Heart right ventricle (tissue), 16 donors: ENCODE measurements at regions not wholly inside any gene's neighbourhood (a gene's known extent, or its start where the extent isn't known, plus 50 kb on each side); places are given as distances from the start of the nearest gene placed in this dataset.

ENCODE experiments used
- ATAC-seq, 8 donors: fragments of 200-7000 bp; cut with Tn5 transposase; one replicate each; pipeline ENCODE4 v1.9.1; 2020; ENCODE audit warnings: mild to moderate bottlenecking in 8 of 8, moderate library complexity in 8 of 8, moderate number of reproducible peaks in 1 of 8
- DNase-seq, 2 donors: peaks; one replicate each; pipeline ENCODE4 v3.0.0-alpha.2; 2020
- H3K27ac ChIP-seq, 10 donors: fragments of 200-600 bp; sonication (generic) in 2 of 10; one replicate each; pipeline versions ENCODE4 v1.5.0 to v1.8.0; 2020 to 2022; ENCODE audit warnings: mild to moderate bottlenecking in 3 of 10
- H3K27me3 ChIP-seq, 7 donors: fragments of 200-600 bp; one replicate each; pipeline ENCODE4 v1.8.0; 2021 to 2022; ENCODE audit warnings: mild to moderate bottlenecking in 2 of 7
- H3K36me3 ChIP-seq, 9 donors: fragments of 200-600 bp; sonication (generic) in 1 of 9; one replicate each; pipeline versions ENCODE4 v1.5.0 to v1.8.0; 2020 to 2022; ENCODE audit warnings: mild to moderate bottlenecking in 2 of 9
- H3K4me1 ChIP-seq, 9 donors: fragments of 200-600 bp; sonication (generic) in 1 of 9; one replicate each; pipeline versions ENCODE4 v1.5.0 to v1.8.0; 2020 to 2022; ENCODE audit warnings: mild to moderate bottlenecking in 4 of 9
- H3K4me3 ChIP-seq, 10 donors: fragments of 200-600 bp; sonication (generic) in 2 of 10; one replicate each; pipeline versions ENCODE4 v1.5.0 to v1.8.0; 2020 to 2022; ENCODE audit warnings: mild to moderate bottlenecking in 7 of 10, moderate library complexity in 2 of 10
- H3K9me3 ChIP-seq, 11 donors: fragments of 200-600 bp in 10 of 11; sonication (generic) in 2 of 11; one replicate each; pipeline versions ENCODE4 v1.5.0 to v1.8.0; 2013 to 2022; ENCODE audit warnings: mild to moderate bottlenecking in 2 of 11, control low read depth in 1 of 11, moderate library complexity in 1 of 11
- WGBS, 2 donors: extraction: QIAGEN DNeasy Blood & Tissue Kit; methylation state at CpG; one replicate each; pipeline ENCODE4 v1.1.7; 2013; ENCODE audit warnings: inconsistent platforms in 1 of 2; 5-methylcytosine and 5-hydroxymethylcytosine counted together
- intact Hi-C, 10 donors: fragments of 100-400 bp; cut with DNase I; formaldehyde crosslinking; loops; one replicate each; pipeline versions ENCODE4 v1.11.1 to v1.14.2; 2022
- TF ChIP-seq, protein P1 (sequence below), 9 donors: fragments of 200-600 bp; sonication (generic) in 2 of 9; IDR thresholded peaks; one replicate each; pipeline versions ENCODE4 v1.5.0 to v1.8.0; 2021 to 2022; ENCODE audit warnings: antibody characterized with exemption in 9 of 9, mild to moderate bottlenecking in 5 of 9, moderate library complexity in 1 of 9
- donor health status: Arrhythmogenic right ventricular cardiomyopathy.
- donor health status: ischemic (EF 13 %, LVEDD 7.1; RV severe dilation, severe dysfunction).
- donor health status: healthy with polysubstance abuse.
- donor health status: DM: no; HTN: yes; CAD: no.
- donor health status: DM: no; HTN: no; CAD: no.
- donor health status: ischemic (EF 25% LVEDD 6.9; RV normal size, moderate dysfunction).
- donor health status: ischemic (EF 25% LVEDD 5.7; RV mildly dilated, moderate dysfunction).
- donor health status: healthy.
- donor health status: DM: yes; HTN: yes; CAD: no.
- donor health status: Ischemic cardiomyopathy.
- donor health status: ischemic (EF 35%, LVEDD 5.7; RV mildly dilated, moderate dysfunction).
- donor health status: nonischemic (EF 11% LVEDD 7.7; RV severe dilation, severe dysfunction).
- donor health status: DM: yes; HTN: yes; CAD: no.
- donor health status: PGD.
- donor health status: ischemic (EF 29% LVEDD 5.4; RV normal size, mild dysfunction).
- donor health status: nonischemic (EF 23%, LVEDD 6.1; RV moderate dilation, normal function).

DNA sequence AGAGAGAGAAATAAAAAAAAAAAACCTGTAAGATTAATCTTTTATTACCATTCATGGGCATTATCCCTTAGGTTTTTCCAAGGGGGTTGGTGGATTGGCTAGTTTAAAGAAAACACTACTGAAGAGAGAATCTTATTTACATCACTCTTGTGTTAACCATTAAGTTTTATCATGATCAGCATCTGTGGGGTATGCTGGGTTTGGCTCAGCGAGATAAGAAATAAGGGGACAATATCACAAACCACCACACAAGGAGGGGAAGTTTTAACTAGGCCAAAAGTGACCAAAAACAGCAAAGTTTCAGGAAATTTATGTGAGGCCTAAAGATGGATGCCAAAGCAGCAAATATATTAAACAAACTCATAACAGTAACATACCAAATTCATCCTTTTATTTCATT lies 548.6 kb downstream of the SLC16A7 start:
- 75 to 87% methylated on average over 1 of the region's 1 CpG for WGBS, 2 donors
- DNase-seq (no peak), ATAC-seq (no peak)
- H3K9me3 ChIP-seq = no peaks in the 10 kb centered on the region
- H3K36me3 ChIP-seq = no peaks in the 10 kb centered on the region
- no peak overlapping the region for H3K27ac ChIP-seq
- no peak overlapping the region for H3K4me3 ChIP-seq
- H3K4me1 ChIP-seq = no peaks in the 10 kb centered on the region
- TF ChIP-seq, protein P1, sequence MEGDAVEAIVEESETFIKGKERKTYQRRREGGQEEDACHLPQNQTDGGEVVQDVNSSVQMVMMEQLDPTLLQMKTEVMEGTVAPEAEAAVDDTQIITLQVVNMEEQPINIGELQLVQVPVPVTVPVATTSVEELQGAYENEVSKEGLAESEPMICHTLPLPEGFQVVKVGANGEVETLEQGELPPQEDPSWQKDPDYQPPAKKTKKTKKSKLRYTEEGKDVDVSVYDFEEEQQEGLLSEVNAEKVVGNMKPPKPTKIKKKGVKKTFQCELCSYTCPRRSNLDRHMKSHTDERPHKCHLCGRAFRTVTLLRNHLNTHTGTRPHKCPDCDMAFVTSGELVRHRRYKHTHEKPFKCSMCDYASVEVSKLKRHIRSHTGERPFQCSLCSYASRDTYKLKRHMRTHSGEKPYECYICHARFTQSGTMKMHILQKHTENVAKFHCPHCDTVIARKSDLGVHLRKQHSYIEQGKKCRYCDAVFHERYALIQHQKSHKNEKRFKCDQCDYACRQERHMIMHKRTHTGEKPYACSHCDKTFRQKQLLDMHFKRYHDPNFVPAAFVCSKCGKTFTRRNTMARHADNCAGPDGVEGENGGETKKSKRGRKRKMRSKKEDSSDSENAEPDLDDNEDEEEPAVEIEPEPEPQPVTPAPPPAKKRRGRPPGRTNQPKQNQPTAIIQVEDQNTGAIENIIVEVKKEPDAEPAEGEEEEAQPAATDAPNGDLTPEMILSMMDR (IDR thresholded peaks at IDR 0.05) = no peak
- no peaks in the 10 kb centered on the region for H3K27me3 ChIP-seq
- intact Hi-C loops = no loop called here

DNA sequence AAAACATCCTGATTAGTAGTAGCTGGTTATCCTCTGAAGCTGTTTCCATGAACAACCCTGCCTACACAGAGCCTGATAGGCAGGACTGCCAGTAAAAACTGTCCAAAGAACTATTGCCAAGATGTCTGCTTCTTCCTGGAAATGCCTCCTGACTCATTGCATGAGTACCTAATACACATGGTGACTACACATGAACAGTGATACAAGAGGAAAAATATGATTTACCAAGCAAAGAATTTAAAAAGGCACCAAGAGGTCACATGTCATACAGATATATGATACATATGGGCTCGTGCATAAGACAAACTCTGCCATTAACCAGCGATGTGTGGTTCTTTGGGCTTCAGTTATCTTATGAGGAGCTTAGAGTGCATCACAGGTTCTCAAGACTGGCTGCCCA lies 552.3 kb downstream of the SLC16A7 start:
- intact Hi-C loops = no loop called here
- ATAC-seq (no peak), DNase-seq (no peak)
- no peaks in the 10 kb centered on the region for H3K27me3 ChIP-seq
- H3K9me3 ChIP-seq = peaks cover 0 to 5% (median 0%) of the 10 kb centered on the region in 11 donors
- H3K4me3 ChIP-seq = no peak overlapping the region
- H3K4me1 ChIP-seq = no peaks in the 10 kb centered on the region
- H3K36me3 ChIP-seq = no peaks in the 10 kb centered on the region
- TF ChIP-seq, protein P1 (IDR thresholded peaks at IDR 0.05) = no peak
- H3K27ac ChIP-seq = no peak overlapping the region
- WGBS, 2 donors = 78 to 88% methylated on average over 2 of the region's 2 CpGs

DNA sequence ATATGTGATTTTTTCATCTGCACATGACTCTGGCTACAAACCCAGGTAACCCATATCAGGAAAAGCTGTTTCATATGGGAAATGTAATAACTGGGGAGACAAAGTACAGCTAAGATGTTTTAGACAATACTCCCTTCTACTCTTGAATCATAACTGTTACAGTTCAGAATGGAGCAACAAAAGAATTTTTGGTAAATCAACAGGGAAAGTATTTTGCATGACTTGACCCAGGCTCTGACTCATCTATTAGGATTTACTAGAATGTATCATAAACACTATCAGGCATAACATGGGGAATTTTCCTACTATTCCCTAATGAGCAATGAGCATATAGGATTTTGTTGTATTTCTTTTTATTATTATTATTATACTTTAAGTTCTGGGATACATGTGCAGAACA lies 553.0 kb downstream of the SLC16A7 start:
- TF ChIP-seq, protein P1 (IDR thresholded peaks at IDR 0.05) = no peak
- H3K27ac ChIP-seq = no peak overlapping the region
- no peaks in the 10 kb centered on the region for H3K4me1 ChIP-seq
- H3K36me3 ChIP-seq = no peaks in the 10 kb centered on the region
- no peak overlapping the region for H3K4me3 ChIP-seq
- no peak for DNase-seq
- no peak for ATAC-seq
- peaks cover 0 to 5% (median 0%) of the 10 kb centered on the region in 11 donors for H3K9me3 ChIP-seq
- intact Hi-C loops = no loop called here
- no peaks in the 10 kb centered on the region for H3K27me3 ChIP-seq

DNA sequence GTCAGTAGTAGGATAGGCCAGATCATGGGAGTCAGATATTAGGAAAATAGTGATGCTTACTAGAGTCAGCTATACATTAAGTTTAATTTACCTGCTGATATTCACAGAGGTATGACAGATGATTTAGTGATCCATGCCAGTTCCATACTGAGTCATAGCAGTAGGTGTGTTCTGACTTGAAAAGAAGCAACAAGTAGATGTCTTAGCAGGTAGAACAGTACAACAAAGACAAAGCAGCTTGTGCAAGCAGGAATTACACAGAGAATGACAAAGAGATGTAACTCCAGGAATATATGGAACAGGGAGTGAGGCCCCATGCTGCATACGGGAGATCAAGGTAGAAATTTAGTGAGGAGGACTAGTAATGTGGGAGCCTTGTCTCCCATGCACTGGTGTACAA lies 556.9 kb downstream of the SLC16A7 start:
- TF ChIP-seq, protein P1 (IDR thresholded peaks at IDR 0.05) = no peak
- WGBS, 2 donors = 76 to 85% methylated on average over 1 of the region's 1 CpG
- DNase-seq = no peak
- H3K27me3 ChIP-seq = no peaks in the 10 kb centered on the region
- intact Hi-C loops = no loop called here
- peaks cover 0 to 5% (median 0%) of the 10 kb centered on the region in 11 donors for H3K9me3 ChIP-seq
- H3K27ac ChIP-seq = no peak overlapping the region
- no peaks in the 10 kb centered on the region for H3K4me1 ChIP-seq
- H3K4me3 ChIP-seq = no peak overlapping the region
- H3K36me3 ChIP-seq = no peaks in the 10 kb centered on the region
- ATAC-seq = no peak

DNA sequence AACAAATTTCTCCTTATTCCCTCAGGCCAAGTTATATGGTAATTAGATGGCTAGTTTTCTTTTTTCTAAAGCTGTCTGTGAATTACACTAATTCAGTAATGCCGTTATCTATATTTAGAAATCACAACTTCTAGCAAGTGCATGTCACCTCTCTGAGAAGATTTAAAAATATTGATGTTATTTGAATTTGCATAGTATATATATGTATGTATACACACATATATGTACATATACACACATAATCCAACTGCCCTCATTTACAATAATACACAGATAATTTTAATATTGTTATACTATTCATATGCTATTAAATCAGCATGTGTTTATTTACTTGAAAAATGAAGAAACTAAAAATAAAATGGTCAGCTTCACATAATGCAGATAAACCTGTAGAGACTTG lies 563.9 kb downstream of the SLC16A7 start:
- ATAC-seq (no peak), DNase-seq (no peak)
- Histone ChIP-seq H3K27ac (no peak overlapping the region), H3K36me3 (no peaks in the 10 kb centered on the region), H3K9me3 (no peaks in the 10 kb centered on the region), H3K4me1 (no peaks in the 10 kb centered on the region), H3K27me3 (no peaks in the 10 kb centered on the region), H3K4me3 (no peak overlapping the region)
- TF ChIP-seq, protein P1 (IDR thresholded peaks at IDR 0.05) = no peak
- 88 to 91% methylated on average over 1 of the region's 1 CpG for WGBS, 2 donors
- intact Hi-C loops = no loop called here
